GDM1 (cell line): ENCODE measurements at regions not wholly inside any gene's neighbourhood (a gene's known extent, or its start where the extent isn't known, plus 50 kb on each side); places are given as distances from the start of the nearest gene placed in this dataset.
"Not testable (repeated sequence)": the region's sequence is repeated elsewhere in the genome, so short reads cannot be mapped to it uniquely, and the experiment has no call there.

Experiments
- DNase-seq: peaks from one replicate; lab custom pipeline; 2025; lab: John Stamatoyannopoulos, UW

DNA sequence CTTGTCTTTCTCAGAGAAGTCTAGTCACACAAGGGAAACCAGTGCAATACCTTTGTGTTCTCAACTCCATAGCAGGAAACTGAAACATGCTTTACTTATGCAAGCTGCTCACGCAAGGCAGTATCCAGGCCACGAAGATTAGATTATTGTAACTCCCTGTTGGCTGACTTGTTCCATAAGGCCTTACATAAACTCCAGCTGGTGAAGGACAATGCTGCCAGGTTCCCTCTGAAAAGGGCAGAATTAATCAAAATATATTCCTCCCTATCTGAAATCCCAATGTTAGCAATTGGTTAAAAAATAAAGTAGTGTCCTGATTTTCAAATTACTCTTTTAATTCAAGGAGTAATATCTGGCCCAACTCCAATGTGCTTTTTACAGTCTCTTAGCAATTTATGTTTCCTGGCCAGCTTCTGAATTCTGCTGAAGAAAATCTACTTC lies 966.6 kb downstream of the HACE1 start:
- no peak for DNase-seq

DNA sequence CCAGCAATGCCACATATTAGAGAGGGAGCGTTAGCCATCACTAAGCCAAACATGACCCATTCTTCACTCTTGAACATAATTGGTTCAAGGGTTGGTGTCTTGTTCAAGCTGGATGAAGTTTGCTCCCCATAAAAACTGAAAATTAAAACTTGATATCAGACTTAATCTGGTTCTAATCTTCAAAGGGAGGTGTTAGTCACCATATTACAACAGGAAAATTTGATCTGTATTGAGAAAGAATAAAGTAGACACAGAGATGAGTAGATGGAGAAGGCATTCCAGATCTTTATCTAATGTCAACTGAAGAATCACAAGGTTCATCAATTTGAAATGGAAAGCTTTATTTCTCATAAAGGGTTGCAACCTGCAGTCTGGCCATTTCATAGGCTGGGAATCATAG lies 972.8 kb downstream of the HACE1 start:
- no peak for DNase-seq

DNA sequence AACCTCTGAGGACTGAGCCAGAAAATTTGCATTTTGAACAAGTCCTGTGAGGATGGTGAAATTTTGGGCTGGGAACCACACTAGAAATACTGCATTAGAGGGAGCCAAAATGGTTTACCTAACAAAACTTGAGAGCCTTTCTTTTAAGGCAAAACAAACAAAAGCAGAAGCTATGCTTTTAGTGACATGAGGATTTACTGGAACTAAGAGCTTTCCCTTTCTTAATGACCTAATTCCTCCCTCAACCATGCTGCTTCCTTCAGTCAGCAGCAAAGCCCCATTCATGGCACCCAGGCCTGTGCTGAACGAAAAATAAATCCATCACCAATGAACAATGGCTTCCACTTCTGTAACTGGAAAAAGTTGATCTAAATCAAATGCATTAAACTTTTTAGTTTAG lies 974.3 kb downstream of the HACE1 start:
- no peak for DNase-seq

DNA sequence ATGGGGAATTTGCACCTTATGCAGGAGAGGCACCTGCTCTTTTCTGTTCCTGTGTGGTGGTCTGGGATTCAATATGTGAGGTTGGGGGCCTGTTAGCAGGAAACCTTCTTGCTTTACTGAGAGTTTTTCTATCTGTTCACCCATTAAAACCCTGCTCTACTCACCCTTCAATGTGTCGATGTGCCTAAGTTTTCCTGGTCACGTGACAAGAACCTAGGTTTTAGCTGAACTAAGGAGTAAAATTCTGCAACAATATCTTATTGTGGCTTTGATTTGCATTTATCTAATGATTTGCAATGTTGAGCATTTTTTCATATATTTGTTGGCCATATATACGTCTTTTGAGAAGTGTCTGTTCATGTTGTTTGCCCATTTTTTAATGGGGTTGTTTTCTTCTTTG lies 979.9 kb downstream of the HACE1 start:
- DNase-seq = no peak

DNA sequence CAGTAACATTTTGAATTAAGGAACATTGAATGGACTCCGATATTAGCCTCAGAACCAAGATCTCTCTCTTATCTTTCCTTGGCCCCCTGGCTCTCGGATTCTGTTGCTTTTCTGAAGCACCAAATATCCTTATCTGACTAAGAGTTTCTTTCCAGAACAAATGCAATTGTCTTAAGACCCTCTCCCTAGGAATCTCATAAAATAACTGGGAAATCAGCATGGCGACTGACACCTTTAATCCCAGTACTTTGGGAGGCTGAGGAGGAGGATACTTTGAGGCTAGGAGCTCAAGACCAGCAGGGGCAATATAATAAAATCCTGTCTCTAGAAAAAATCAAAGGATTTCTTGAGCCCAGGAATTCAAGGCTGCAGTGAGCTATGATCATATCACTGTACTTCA lies 984.5 kb downstream of the HACE1 start:
- no peak for DNase-seq

DNA sequence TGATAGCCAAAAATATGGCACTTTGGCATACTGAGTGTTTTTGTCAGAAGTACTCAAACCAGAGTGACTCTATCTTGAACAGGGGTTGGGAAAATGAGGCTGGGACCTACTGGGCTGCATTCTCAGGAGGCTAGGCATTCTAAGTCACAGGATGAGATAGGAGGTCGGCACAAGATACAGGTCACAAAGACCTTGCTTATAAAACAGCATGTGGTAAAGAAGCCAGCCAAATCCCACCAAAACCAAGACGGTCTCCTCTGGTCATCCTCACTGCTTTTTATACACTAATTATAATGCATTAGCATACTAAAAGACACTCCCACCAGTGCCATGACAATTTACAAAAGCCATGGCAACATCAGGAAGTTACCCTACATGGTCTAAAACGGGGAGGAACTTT lies 985.1 kb downstream of the HACE1 start:
- DNase-seq = no peak

DNA sequence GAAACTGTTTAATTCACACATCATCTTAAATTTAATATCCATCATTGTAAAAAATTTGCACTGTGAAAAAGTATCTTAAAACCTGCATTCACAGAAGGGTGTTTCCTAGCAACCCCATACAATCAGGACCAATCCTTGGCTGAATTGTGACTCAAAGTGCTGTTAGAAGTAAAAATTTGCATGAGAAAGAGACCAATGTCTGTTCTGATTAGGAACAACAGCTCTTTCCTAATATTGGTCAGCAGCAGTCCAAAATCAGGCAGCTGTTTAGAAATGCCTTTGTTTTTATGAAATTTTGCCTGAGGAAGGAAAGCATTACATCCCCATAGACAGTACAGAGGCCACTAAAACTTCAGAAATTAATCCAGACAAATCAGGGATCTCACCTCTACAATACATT lies 987.0 kb downstream of the HACE1 start:
- DNase-seq = no peak

DNA sequence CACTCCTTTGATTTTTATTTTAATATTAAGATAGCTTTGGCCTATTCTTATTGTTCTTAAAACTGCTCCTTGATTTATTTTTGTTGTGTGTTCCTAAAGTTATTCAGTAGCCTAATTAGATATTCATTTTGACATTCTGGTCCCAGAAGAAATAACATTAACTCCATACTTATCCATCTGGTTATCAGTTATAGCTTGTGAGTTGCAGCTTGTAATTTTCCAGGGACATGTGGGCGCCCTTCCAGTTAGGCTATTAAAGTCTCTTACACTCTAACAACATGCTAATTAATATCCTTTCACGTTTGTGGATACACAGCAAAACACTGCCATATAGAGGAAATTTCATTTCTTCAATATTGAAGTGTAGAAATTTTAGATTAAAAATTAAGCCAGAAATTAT lies 987.5 kb downstream of the HACE1 start:
- DNase-seq = no peak

DNA sequence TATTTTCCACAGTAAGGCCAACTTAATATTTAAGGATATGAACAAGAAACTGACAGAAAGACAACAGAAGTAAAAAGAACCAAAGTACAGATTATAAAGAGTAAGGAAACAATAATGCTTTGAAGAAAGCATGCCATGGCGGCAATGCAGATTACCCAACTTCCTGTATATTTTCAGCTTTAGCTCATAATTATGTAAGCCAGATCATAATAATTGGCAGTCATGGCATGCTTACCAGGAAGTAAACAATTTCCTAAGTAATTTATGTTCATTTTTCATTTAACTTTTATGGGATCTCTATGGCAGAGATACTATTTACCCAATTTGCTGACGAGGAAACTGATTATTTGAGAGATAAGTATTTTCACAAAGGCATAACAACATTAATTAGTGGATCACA lies 988.7 kb downstream of the HACE1 start:
- no peak for DNase-seq

DNA sequence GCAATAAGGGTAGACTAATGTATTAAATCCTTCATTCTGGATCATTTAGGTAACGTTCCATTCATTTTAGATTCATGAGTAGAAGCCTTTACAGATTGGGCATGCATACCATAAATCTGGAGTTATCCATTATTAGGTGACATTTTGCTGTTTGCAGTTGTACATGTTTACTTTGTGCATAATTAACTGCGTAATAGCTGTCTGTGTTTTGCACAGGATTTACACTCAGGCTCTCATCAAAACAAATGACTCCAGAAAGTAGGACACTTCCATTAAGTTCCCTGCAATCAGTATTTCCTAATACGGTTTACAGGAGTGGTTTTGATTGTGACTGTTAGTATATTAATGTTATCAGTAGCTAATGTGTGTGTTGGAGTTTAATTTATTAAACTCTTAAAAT lies 997.4 kb downstream of the HACE1 start:
- DNase-seq = no peak

DNA sequence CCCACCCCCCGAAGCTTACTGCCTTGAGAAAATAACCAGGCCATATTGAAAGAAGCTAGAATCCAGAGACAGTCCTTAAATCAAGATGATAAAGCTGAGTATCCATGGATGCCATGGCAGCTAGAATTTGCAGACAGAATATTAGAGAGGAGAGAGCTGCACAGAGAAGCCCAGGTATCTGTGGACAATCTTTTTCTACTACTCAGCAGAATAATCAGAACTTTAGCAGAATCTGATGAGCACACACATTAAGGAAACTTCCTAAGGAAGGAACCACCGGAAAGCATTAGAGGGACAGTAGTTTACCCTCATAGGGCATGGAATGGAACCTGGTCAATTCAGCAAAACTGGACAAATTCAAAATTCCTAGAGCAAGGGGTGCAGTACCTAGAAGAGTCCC lies 1001.7 kb downstream of the HACE1 start:
- DNase-seq = no peak

DNA sequence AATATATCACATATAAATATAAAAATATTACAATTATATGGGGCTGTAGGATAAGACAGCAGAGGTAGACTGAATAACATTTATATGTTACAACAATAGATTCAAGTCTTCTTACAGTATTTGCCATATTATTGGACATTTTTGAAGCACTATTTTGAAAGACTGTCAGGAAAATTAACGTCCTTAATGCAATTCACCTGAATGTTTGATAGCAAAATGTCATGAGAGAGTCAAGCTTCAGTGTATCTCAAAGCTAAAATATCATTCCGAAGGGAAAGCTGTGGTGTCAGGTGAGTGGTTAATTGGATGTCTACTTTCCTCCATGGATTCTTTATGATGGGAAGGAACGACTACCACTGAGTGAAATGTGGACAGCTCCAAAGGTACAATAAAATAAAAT lies 1004.0 kb downstream of the HACE1 start:
- no peak for DNase-seq

DNA sequence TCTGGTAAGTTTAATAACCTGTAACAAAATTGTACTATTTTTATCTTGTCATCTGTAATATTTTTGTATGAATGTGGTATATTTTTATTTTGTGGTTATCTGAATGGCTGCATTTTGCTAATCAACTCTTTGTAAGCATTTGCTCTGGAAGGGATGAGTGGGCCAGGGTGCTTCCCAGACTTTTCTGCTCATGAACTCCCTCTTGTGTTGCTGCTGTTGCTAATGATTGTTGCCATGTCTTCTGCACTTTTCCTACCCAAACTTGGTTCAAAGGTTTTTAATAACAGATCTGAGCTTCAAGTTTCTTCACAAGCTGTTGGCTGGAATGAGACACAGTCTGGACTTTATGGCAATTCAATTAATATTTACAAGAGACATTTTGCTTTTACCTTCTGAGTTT lies 1005.7 kb downstream of the HACE1 start:
- no peak for DNase-seq

DNA sequence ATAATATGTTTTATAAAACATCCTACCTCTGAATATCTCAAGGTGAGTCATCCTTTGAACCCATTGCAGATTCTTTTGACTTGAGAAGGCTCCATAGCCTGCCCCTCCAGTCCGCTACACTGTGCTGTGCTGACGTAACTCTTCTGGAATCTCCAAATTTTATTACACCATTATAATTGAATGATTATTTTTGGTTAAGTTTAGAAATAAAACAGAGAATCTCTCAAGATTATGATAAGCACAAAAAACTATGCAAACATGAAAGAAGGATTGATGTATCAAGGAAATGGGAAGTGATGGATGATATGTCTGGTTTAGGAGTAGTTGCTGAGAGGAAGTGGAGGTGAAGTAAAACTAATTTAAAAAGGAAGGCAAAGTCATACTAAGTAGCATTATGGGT lies 1021.3 kb downstream of the HACE1 start:
- no peak for DNase-seq

DNA sequence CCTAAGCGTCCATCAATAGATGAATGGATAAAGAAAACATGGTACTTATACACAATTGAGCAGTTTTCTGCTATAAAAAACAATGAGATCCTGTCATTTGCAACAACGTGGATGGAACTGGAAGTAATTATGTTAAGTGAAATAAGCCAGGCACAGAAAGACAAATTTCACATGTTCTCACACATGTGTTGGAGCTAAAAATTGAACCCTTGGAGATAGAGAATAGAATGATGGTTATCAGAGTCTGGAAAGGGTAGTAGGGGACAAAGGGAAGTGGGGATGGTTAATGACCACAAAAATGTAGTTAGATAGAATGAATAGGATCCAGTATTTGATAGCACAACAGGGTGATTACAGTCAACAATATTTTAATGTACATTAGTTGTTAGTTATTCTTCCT lies 1033.5 kb downstream of the HACE1 start:
- no peak for DNase-seq

DNA sequence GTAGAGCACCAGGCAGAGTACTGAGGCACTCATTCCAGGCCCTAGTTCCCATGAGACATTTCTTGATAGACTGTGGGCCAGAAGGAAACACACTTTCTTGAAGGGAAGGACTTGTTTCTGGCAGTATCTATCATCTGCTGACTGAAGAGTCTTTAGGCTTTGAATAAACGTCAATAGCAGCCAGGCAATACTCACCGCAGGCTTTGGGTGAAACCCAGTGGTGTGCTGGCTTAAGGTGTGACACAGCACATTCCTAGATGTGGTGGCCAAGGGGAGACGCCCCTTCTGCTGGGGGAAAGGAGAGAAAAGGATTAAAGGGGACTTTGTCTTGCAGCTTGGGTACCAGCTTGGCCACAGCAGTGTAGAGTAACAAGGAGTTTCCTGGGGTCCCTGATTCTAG lies 1039.6 kb downstream of the HACE1 start:
- no peak for DNase-seq

DNA sequence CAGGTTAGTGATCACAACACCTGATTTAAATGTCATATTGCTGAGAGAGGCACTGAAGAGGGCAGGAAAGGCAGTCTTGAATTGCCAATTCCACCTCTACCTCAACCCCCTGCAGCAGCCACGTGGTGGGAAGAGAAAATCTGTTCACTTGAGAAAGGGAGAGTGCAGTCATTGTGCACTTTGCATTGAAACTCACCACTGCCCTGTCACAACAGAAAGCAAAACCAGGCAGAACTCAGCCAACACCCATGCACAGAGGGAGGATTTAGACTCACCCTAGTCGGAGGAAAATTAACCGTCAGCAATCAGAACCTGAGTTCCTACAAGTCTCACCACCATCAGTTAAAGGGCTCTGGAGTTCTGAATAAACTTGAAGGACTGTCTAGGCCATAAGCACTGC lies 1040.2 kb downstream of the HACE1 start:
- DNase-seq = no peak

DNA sequence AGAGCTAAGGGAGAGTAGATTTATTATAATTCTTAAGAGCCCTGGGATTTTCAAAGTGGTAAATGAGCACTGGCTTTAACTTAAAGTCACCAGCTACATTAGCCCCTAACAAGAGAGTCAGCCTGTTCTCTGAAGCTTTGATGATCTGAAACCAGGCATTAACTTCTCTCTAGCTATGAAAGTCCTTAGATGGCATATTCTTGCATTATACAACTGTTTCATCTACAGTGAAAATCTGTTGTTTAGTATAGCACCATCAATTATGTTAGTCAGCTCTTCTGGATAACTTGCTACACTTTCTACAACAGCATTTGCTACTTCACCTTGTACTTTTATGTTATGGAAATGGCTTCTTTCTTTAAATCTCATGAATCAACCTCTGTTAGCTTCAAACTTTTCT lies 1046.7 kb downstream of the HACE1 start:
- DNase-seq = no peak

DNA sequence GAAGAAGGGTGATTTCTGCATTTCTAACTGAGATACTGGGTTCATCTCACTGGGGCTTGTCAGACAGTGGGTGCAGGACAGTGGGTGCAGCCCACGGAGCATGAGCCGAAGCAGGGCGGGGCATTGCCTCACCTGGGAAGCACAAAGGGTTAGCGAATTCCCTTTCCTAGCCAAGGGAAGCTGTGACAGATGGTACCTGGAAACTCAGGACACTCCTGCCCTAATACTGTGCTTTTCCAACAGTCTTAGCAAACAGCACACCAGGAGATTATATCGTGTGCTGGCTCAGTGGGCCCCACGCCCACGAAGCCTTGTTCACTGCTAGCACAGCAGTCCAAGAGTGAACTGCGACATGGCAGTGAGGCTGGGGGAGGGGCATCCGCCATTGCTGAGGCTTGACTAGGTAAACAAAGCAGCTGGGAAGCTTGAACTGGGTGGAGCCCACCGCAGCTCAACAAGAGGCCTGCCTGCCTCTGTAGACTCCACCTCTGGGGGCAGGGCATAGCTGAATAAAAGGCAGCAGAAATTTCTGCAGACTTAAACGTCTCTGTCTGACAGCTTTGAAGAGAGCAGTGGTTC lies 1057.7 kb downstream of the HACE1 start:
- not testable (repeated sequence) for DNase-seq

DNA sequence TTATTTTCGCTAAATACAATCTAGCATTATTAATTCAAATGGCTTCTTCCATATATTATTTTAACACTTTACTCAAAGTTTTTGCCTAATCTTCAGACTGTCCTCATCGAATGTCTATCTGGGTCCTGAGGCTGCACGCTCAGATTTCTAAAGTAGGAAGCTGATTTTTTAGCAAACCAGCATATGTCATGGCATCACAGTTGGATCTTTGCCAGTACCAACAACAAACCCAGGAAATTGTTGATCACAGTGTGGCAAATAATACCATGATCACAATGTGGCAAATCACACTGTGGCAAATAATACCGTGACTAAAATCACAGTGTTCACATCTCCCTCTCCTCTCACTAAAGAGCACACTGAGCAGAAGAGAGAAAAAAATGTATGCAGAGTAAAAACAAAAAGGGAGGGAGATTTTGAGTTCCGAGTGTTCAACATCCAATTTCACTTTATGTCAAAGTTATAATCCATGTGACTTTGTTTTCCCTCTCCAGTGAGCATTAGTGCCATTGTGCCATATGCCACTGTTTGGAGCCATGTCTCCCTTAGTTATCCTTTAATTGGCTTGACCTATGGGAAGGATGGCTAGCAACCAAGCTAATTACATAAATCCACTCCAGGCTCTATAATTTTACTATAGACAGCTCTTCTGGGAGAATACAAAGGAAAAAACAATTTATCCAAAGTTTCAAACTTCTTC lies 1059.6 kb downstream of the HACE1 start:
- no peak for DNase-seq

DNA sequence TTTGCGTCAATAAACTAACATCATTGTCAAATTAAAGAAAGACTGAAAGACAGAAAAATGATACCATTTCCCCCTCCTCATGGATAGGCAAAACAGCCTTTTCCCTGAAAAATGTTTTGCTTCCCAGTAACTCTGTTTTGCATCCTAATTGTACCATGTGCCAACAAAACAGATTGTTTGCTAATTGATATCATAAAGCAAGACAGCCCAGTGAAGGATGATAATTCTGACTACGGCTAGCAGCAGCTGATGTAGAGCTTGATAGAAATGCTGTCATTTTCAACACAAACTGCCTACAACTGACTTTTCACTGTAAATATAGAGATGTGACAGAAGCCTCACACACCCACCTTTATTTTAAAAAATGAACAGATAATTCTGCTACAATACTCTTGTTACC lies 1061.6 kb downstream of the HACE1 start:
- DNase-seq = no peak

DNA sequence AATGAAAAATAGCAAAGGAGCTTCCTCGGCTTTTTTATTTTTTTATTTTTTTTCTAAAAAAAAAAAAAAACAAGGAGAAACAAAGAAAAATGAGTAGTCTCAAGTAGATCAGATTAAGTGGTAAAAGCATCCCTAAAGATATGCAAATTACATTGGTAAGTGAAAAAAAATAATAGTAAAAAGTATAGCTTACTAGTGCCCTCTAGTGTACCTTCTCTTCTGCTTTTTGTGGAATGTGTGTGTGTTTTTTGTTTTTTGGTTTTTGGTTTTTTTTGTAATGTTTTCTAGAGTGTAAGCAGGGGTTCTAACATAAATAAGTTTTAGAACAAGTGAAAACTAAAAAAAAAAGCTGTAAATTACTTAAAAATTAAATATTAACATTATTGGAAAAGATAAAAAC lies 1062.0 kb downstream of the HACE1 start:
- no peak for DNase-seq

DNA sequence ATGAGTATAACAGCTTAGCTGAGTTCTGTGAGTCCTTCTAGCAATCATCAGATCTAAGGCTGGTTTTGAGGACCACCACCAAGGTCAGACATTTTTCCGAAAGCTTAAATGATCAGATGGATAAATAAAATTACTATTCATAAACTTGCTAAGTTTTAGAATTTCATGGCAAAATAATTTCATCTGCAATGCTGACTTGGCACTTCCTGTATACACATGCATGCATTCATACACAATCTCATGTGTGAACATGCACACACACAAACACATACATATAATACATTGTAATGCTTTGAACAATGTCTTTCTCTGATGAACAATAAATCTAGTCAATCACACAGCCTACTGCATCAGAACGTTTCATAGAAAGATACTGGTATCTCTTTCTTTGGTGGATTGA lies 1068.3 kb downstream of the HACE1 start:
- DNase-seq = no peak

DNA sequence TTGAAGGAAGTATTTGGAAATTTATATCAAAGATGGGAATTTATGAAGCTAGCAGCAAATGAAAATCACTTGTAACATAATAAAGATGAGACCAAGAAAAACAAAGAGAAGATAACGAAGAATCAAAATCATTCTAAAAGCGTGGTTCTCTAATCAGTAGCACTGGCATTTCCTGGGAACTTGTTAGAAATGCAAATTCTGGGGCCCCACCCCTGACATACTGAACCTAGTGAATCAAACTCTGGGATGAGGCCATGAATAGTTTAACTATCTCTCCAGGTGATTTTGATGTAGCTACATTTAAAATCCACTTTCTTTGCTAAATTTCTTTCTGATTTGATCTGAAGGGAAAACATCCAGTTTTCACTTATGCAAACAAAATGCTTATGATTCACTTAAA lies 1075.6 kb downstream of the HACE1 start:
- DNase-seq = no peak
